Keratinocyte (primary cell): ENCODE measurements at regions not wholly inside any gene's neighbourhood (a gene's known extent, or its start where the extent isn't known, plus 50 kb on each side); places are given as distances from the start of the nearest gene placed in this dataset.

Experiments
- DNase-seq: peaks from one replicate; pipeline ENCODE4 v3.0.0-alpha.2; 2011; ENCODE audit warnings: low read depth, missing footprints, low spot score
- FAIRE-seq: peaks from 2 replicates; lab custom pipeline; 2011; peaks lifted over from hg19 to GRCh38; lab: Jason Lieb, UNC
- H2AFZ ChIP-seq: 2 replicates; pipeline ENCODE4 v1.6.0; 2012; ENCODE audit warnings: low read length, control low read depth, inconsistent platforms; ENCODE audit not compliant: control insufficient read depth
- H3K27ac ChIP-seq: 2 replicates; pipeline ENCODE4 v1.5.1; 2011; ENCODE audit warnings: low read length; ENCODE audit not compliant: control insufficient read depth, insufficient read depth
- H3K27me3 ChIP-seq: 3 replicates; pipeline ENCODE4 v1.6.0; 2011; ENCODE audit warnings: low read length; ENCODE audit not compliant: control insufficient read depth, insufficient read depth; ENCODE audit errors: extremely low read depth
- H3K36me3 ChIP-seq, 2 experiments: 2 replicates in 1 of 2; 3 replicates in 1 of 2; pipeline ENCODE4 v1.5.1; 2011; ENCODE audit warnings: low read length in 2 of 2, mild to moderate bottlenecking in 1 of 2; ENCODE audit not compliant: control insufficient read depth in 2 of 2, insufficient read depth in 2 of 2; ENCODE audit errors: extremely low read depth in 1 of 2
- H3K4me1 ChIP-seq: 3 replicates; pipeline ENCODE4 v1.5.1; 2011; ENCODE audit warnings: low read length; ENCODE audit not compliant: control insufficient read depth, insufficient read depth; ENCODE audit errors: extremely low read depth
- H3K4me2 ChIP-seq: 3 replicates; pipeline ENCODE4 v1.6.0; 2011; ENCODE audit warnings: low read depth, low read length; ENCODE audit not compliant: control insufficient read depth, insufficient read depth; ENCODE audit errors: extremely low read depth
- H3K4me3 ChIP-seq, 3 experiments: fragments of 200-600 bp in 1 of 3; sonication (generic) in 1 of 3; 2 replicates in 2 of 3; 3 replicates in 1 of 3; pipeline ENCODE4 v1.5.1; 2011 to 2016; ENCODE audit warnings: low read length in 3 of 3, mild to moderate bottlenecking in 3 of 3, control low read depth in 2 of 3, inconsistent platforms in 1 of 3, low read depth in 1 of 3, mixed read lengths in 1 of 3, mixed run types in 1 of 3, moderate library complexity in 1 of 3; ENCODE audit not compliant: control insufficient read depth in 2 of 3, insufficient read depth in 2 of 3; ENCODE audit errors: extremely low read depth in 1 of 3
- H3K79me2 ChIP-seq: 2 replicates; pipeline ENCODE4 v1.6.0; 2012; ENCODE audit warnings: low read length; ENCODE audit not compliant: control insufficient read depth, insufficient read depth
- H3K9ac ChIP-seq: 3 replicates; pipeline ENCODE4 v1.6.0; 2011; ENCODE audit warnings: low read length; ENCODE audit not compliant: control insufficient read depth, insufficient read depth; ENCODE audit errors: extremely low read depth
- H3K9me1 ChIP-seq: 3 replicates; pipeline ENCODE4 v1.6.0; 2011; ENCODE audit warnings: low read length; ENCODE audit not compliant: control insufficient read depth, insufficient read depth; ENCODE audit errors: extremely low read depth
- H3K9me3 ChIP-seq: 2 replicates; pipeline ENCODE4 v1.5.1; 2012; ENCODE audit warnings: low read depth, low read length; ENCODE audit not compliant: control insufficient read depth
- H4K20me1 ChIP-seq: 3 replicates; pipeline ENCODE4 v1.6.0; 2011; ENCODE audit warnings: low read length; ENCODE audit not compliant: control insufficient read depth, insufficient read depth; ENCODE audit errors: extremely low read depth
- EZH2 ChIP-seq: IDR thresholded peaks from one replicate; pipeline ENCODE4 v1.6.1; 2012; ENCODE audit warnings: inconsistent platforms, mild to moderate bottlenecking, low read length, moderate library complexity
- dilution Hi-C: fragments of 300-500 bp; cut with MboI; formaldehyde crosslinking; loops from one replicate; pipeline ENCODE4 v1.7.0; 2020; ENCODE audit warnings: low sequenced_read_pairs; ENCODE audit not compliant: extremely low pct_ligation_motif_present
- TF ChIP-seq, protein P1 (sequence below), 3 experiments: IDR thresholded peaks in 1 of 3; conservative IDR thresholded peaks in 1 of 3; optimal IDR thresholded peaks in 1 of 3; 2 replicates in 2 of 3; 3 replicates in 1 of 3; pipeline versions ENCODE3 to v1.5.1; 2011; ENCODE audit warnings: low read length in 3 of 3, mild to moderate bottlenecking in 3 of 3, moderate library complexity in 2 of 3, control low read depth in 1 of 3, inconsistent platforms in 1 of 3; ENCODE audit not compliant: insufficient read depth in 2 of 3; ENCODE audit errors: extremely low read depth in 1 of 3

DNA sequence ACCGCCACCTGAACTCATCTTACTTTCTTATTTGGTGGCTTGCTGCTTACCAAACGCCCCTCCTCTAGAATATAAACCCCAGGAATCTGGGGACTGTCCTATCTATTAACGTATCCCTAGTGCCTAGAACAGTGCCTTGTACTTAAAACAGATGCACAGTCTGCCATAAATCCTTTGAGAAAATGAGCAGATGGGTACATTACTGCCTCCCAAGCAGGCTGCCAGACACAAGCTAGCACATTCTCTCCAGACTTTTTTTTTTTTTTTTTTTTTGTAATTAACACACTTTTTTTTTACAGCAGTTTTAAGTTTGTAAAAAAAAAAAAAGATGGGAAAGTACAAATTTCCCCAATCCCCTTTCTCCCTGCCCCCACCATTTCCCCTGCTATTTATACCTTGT is 57.3 kb upstream of the RPL38 start:
- no peaks in the 10 kb centered on the region for H3K27me3 ChIP-seq
- dilution Hi-C loops: no loop called here
- no peaks in the 10 kb centered on the region for H3K9me3 ChIP-seq
- no peaks in the 10 kb centered on the region for H3K9me1 ChIP-seq
- TF ChIP-seq, protein P1, sequence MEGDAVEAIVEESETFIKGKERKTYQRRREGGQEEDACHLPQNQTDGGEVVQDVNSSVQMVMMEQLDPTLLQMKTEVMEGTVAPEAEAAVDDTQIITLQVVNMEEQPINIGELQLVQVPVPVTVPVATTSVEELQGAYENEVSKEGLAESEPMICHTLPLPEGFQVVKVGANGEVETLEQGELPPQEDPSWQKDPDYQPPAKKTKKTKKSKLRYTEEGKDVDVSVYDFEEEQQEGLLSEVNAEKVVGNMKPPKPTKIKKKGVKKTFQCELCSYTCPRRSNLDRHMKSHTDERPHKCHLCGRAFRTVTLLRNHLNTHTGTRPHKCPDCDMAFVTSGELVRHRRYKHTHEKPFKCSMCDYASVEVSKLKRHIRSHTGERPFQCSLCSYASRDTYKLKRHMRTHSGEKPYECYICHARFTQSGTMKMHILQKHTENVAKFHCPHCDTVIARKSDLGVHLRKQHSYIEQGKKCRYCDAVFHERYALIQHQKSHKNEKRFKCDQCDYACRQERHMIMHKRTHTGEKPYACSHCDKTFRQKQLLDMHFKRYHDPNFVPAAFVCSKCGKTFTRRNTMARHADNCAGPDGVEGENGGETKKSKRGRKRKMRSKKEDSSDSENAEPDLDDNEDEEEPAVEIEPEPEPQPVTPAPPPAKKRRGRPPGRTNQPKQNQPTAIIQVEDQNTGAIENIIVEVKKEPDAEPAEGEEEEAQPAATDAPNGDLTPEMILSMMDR (optimal IDR thresholded peaks at IDR 0.05 in 1 of 3, IDR thresholded peaks at IDR 0.05 in 1 of 3, conservative IDR thresholded peaks at IDR 0.05 in 1 of 3; ENCODE audit: extremely low read depth in 1 of 3, insufficient read depth in 2 of 3, low read length in 3 of 3): no peak
- no peak for TF ChIP-seq EZH2
- no peak overlapping the region for H2AFZ ChIP-seq
- no peaks in the 10 kb centered on the region for H3K79me2 ChIP-seq
- no peaks in the 10 kb centered on the region for H3K36me3 ChIP-seq
- H4K20me1 ChIP-seq: no peaks in the 10 kb centered on the region
- H3K4me2 ChIP-seq: no peak overlapping the region
- no peak overlapping the region for H3K9ac ChIP-seq
- H3K27ac ChIP-seq: no peak overlapping the region
- H3K4me3 ChIP-seq: no peak overlapping the region
- DNase-seq: no peak
- H3K4me1 ChIP-seq: no peaks in the 10 kb centered on the region
- FAIRE-seq: no peak

DNA sequence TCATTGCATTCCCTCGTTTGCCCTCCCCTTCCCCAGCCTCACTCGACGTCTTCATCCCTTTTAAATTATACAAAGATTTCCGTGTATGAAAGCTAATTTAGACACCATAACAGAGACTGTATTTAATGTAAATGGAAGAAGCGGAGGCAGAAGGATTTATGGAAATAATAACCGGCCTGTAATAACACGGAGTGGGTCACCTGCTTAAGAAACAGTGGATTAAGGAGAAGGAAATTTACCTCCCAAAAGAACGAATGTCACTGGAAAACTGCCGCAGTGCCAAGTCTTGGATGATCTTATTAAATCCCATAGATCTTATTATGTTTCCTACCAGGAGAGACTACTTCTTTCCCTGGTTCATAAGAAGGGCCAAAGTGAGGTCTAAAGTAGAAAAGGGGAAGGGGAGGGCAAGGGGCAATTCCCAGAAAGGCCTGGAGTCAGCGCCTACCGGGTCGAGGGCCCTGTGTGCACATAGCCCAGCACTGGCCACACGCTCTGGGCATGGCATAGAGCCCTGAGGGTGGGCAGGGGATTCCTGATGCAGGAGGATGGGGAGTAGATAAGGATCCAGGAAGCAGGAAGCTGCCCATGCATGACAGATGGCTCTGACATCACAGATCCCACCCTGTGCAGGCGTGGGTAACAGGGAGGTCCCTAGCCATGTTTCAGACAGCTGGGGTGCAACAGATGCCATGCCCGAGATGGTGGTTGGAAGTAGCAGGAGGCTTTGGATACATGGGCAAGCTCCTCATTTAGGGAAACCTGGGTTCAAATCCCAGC is 56.2 kb upstream of the RPL38 start:
- Histone ChIP-seq H3K27ac (no peak overlapping the region), H3K9me3 (no peaks in the 10 kb centered on the region), H3K9ac (no peak overlapping the region), H3K79me2 (no peaks in the 10 kb centered on the region), H3K27me3 (no peaks in the 10 kb centered on the region), H4K20me1 (no peaks in the 10 kb centered on the region), H3K4me2 (no peak overlapping the region), H3K36me3 (no peaks in the 10 kb centered on the region), H3K4me1 (no peaks in the 10 kb centered on the region), H3K9me1 (no peaks in the 10 kb centered on the region), H3K4me3 (no peak overlapping the region), H2AFZ (no peak overlapping the region)
- TF ChIP-seq, protein P1 (optimal IDR thresholded peaks at IDR 0.05 in 1 of 3, IDR thresholded peaks at IDR 0.05 in 1 of 3, conservative IDR thresholded peaks at IDR 0.05 in 1 of 3; ENCODE audit: extremely low read depth in 1 of 3, insufficient read depth in 2 of 3, low read length in 3 of 3): no peak
- TF ChIP-seq EZH2: no peak
- FAIRE-seq (no peak), DNase-seq (no peak)
- dilution Hi-C loops: no loop called here
